ENCODE measurements at regions not wholly inside any gene's neighbourhood (a gene's known extent, or its start where the extent isn't known, plus 50 kb on each side); places are given as distances from the start of the nearest gene placed in this dataset.

GRCh38 chr3:193796089-193796488, 203.1 kb downstream of the OPA1 start:
- Histone ChIP-seq H3K9me3 (ENCODE audit: control insufficient read depth in 4 of 4, low read length in 3 of 4) (no peaks in the 10 kb centered on the region), H3K36me3 (ENCODE audit: control insufficient read depth in 4 of 4, insufficient read depth in 3 of 4, low read depth in 1 of 4, low read length in 3 of 4) (no peaks in the 10 kb centered on the region), H3K27ac (ENCODE audit: low read depth in 1 of 2, low read length in 2 of 2) (no peak overlapping the region), H3K27me3 (ENCODE audit: control insufficient read depth in 4 of 4, insufficient read depth in 4 of 4, low read length in 3 of 4) (no peaks in the 10 kb centered on the region), H3K4me1 (ENCODE audit: control insufficient read depth in 4 of 4, insufficient read depth in 4 of 4, low read length in 3 of 4) (no peaks in the 10 kb centered on the region), H3K9ac (ENCODE audit: low read depth in 1 of 2, low read length in 2 of 2) (no peak overlapping the region), H3K4me3 (ENCODE audit: low read depth in 1 of 3, low read length in 3 of 3) (no peak overlapping the region)
- WGBS: 94% methylated on average over 10 of the region's 10 CpGs
- TF ChIP-seq FOXA1 (IDR thresholded peaks at IDR 0.05) (no peak), TAF1 (conservative IDR thresholded peaks at IDR 0.05) (no peak)
- DNase-seq (ENCODE audit: low spot score): no peak

DNA sequence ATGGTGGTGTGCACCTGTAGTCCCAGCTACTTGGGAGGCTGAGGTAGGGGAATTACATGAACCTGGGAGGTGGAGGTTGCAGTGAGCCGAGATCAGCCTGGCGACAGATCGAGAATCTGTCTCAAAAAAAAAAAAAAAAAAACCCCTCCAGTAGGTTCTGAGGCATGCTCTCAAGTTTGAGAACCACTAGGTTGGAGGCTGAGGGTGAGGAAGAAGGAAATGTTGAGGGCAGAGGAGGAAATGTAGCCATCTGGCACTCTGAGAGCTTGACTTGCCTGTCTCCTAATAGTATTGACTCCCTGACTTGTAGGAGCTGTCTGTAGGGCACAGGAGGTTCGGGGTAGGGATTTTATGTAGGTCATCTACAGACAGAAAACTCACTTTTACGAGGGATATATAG, 204.6 kb downstream of the OPA1 start:
- Histone ChIP-seq H3K4me3 (ENCODE audit: low read depth in 1 of 3, low read length in 3 of 3) (no peak overlapping the region), H3K27ac (ENCODE audit: low read depth in 1 of 2, low read length in 2 of 2) (no peak overlapping the region), H3K27me3 (ENCODE audit: control insufficient read depth in 4 of 4, insufficient read depth in 4 of 4, low read length in 3 of 4) (no peaks in the 10 kb centered on the region), H3K36me3 (ENCODE audit: control insufficient read depth in 4 of 4, insufficient read depth in 3 of 4, low read depth in 1 of 4, low read length in 3 of 4) (no peaks in the 10 kb centered on the region), H3K4me1 (ENCODE audit: control insufficient read depth in 4 of 4, insufficient read depth in 4 of 4, low read length in 3 of 4) (no peaks in the 10 kb centered on the region), H3K9ac (ENCODE audit: low read depth in 1 of 2, low read length in 2 of 2) (no peak overlapping the region), H3K9me3 (ENCODE audit: control insufficient read depth in 4 of 4, low read length in 3 of 4) (no peaks in the 10 kb centered on the region)
- no peak for DNase-seq (ENCODE audit: low spot score)
- whole genome bisulfite sequencing: 89% methylated on average over 5 of the region's 5 CpGs
- TF ChIP-seq HNF4A (conservative IDR thresholded peaks at IDR 0.05) (no peak), GABPA (IDR thresholded peaks at IDR 0.05 in 1 of 2, conservative IDR thresholded peaks at IDR 0.05 in 1 of 2) (no peak), TAF1 (conservative IDR thresholded peaks at IDR 0.05) (no peak), RAD21 (IDR thresholded peaks at IDR 0.05) (no peak), REST (IDR thresholded peaks at IDR 0.05) (no peak), RXRA (IDR thresholded peaks at IDR 0.05) (no peak), JUND (IDR thresholded peaks at IDR 0.05) (no peak), FOXA1 (IDR thresholded peaks at IDR 0.05) (no peak), CTCF (IDR thresholded peaks at IDR 0.05; ENCODE audit: low read depth, low read length, missing input control) (no peak), NR2F2 (IDR thresholded peaks at IDR 0.05) (no peak), EGR1 (IDR thresholded peaks at IDR 0.05; ENCODE audit: low read depth in 2 of 2) (no peak), HNF4G (IDR thresholded peaks at IDR 0.05) (no peak), ATF3 (IDR thresholded peaks at IDR 0.05) (no peak), SP1 (IDR thresholded peaks at IDR 0.05) (no peak), YY1 (IDR thresholded peaks at IDR 0.05) (no peak), FOXA2 (IDR thresholded peaks at IDR 0.05) (no peak), ZBTB33 (IDR thresholded peaks at IDR 0.05) (no peak)
- TF ChIP-seq, protein P1, sequence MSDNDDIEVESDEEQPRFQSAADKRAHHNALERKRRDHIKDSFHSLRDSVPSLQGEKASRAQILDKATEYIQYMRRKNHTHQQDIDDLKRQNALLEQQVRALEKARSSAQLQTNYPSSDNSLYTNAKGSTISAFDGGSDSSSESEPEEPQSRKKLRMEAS (IDR thresholded peaks at IDR 0.05): no peak

All from liver (tissue), 8 donors.